Psoas muscle (tissue), 7 donors: ENCODE measurements at regions not wholly inside any gene's neighbourhood (a gene's known extent, or its start where the extent isn't known, plus 50 kb on each side); places are given as distances from the start of the nearest gene placed in this dataset.

Experiments
- ATAC-seq, 4 donors: fragments of 200-7000 bp; cut with Tn5 transposase; one replicate each; pipeline ENCODE4 v1.9.1; 2020; ENCODE audit warnings: moderate library complexity in 3 of 4, mild to moderate bottlenecking in 2 of 4
- DNase-seq, 2 donors: peaks; one replicate each; pipeline ENCODE4 v3.0.0-alpha.2; 2020
- H3K27ac ChIP-seq: fragments of 200-600 bp; one replicate; pipeline ENCODE4 v1.8.0; 2022
- H3K27me3 ChIP-seq, 3 donors: fragments of 200-600 bp in 1 of 3; one replicate each; pipeline versions ENCODE4 v1.6.1 to v1.8.0; 2013 to 2022; ENCODE audit warnings: low read length in 2 of 3, mild to moderate bottlenecking in 2 of 3, moderate library complexity in 1 of 3; ENCODE audit not compliant: insufficient read depth in 3 of 3
- H3K36me3 ChIP-seq, 2 donors: fragments of 200-600 bp in 1 of 2; one replicate each; pipeline versions ENCODE4 v1.6.1 to v1.8.0; 2013 to 2022; ENCODE audit warnings: low read depth in 1 of 2, mild to moderate bottlenecking in 1 of 2, moderate library complexity in 1 of 2; ENCODE audit not compliant: insufficient read depth in 1 of 2
- H3K4me1 ChIP-seq: fragments of 200-600 bp; one replicate; pipeline ENCODE4 v1.8.0; 2022
- H3K4me3 ChIP-seq: fragments of 200-600 bp; one replicate; pipeline ENCODE4 v1.8.0; 2022; ENCODE audit warnings: mild to moderate bottlenecking
- H3K9me3 ChIP-seq: fragments of 200-600 bp; one replicate; pipeline ENCODE4 v1.8.0; 2022
- CTCF ChIP-seq: fragments of 200-600 bp; IDR thresholded peaks from one replicate; pipeline ENCODE4 v1.8.0; 2022; ENCODE audit warnings: antibody characterized with exemption
- WGBS, 3 donors: extraction: QIAGEN DNeasy Blood & Tissue Kit; methylation state at CpG; one replicate each; pipeline versions ENCODE4 v1.1.6 to v1.1.7; 2013; 5-methylcytosine and 5-hydroxymethylcytosine counted together
- intact Hi-C, 2 donors: fragments of 100-400 bp; cut with DNase I; formaldehyde crosslinking; loops; one replicate each; pipeline versions ENCODE4 v1.11.0 to v1.14.2; 2022
- donor health status: healthy with polysubstance abuse.
- donor health status: DM: no; HTN: no; CAD: no; lungs with moderate emphysema.
- donor health status: Bipolar disorder and iron deficiency.
- donor health status: healthy.
- donor health status: DM: yes; HTN: yes; CAD: no.
- donor health status: DM: no; HTN: no; CAD: no.
- donor health status: DM: yes; HTN: yes; CAD: no.

GRCh38 chr13:50357136-50357535 is 341.9 kb downstream of the KCNRG start:
- intact Hi-C loops = no loop called here
- no peaks in the 10 kb centered on the region for H3K27me3 ChIP-seq
- no peaks in the 10 kb centered on the region for H3K36me3 ChIP-seq
- DNase-seq (no peak), ATAC-seq (no peak)
- TF ChIP-seq CTCF = no peak
- no peak overlapping the region for H3K27ac ChIP-seq
- peaks cover 9% of the 10 kb centered on the region for H3K4me1 ChIP-seq
- no peaks in the 10 kb centered on the region for H3K9me3 ChIP-seq
- no peak overlapping the region for H3K4me3 ChIP-seq

GRCh38 chr13:50357586-50358118 is 342.4 kb downstream of the KCNRG start:
- ATAC-seq (peak; percentile 57 to 78 (median 69)), DNase-seq (no peak)
- Histone ChIP-seq H3K4me1 (peaks cover 9% of the 10 kb centered on the region), H3K27me3 (no peaks in the 10 kb centered on the region), H3K27ac (peak overlapping the region; percentile 23), H3K4me3 (no peak overlapping the region), H3K36me3 (no peaks in the 10 kb centered on the region), H3K9me3 (no peaks in the 10 kb centered on the region)
- 24 to 32% (median 30%) methylated on average over 9 of the region's 9 CpGs for WGBS, 3 donors
- intact Hi-C loops = no loop called here
- no peak for TF ChIP-seq CTCF

DNA sequence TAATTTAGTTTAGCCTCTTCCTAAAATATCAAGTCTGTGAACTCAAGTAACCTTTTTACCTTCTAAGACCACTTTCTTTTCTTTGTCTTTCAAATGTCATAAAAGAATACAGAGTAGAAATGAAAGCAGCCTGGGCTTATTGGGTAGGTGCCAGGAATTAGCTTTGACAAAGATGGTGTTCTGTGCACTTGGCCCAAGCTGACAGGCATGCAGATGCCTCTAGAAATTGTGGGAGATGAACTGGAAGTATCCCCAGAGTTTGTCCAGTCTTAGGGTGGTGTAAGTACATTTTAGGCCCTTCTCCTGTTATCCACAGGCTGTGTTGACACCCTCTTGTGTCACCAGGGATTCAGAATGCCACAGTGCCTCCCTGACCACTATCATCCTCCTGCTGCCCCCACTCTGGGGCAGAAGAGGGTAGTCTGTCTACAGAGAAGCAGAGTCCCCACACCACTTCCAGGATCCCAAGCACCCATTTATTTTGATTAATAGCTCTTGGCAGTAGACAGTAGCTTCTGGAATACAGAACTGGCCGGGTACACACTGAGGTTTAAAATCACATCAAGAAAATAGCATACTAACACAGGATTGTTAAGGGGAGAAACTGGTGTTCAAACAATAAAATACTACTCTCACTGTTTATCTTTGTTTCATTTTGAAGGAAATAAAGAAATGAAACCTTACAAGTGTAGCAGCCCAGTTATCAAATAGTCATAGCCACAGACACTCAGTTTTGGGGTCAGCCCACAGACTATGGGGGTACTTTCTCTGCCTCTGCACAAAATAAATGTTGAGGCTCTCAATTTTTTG is 343.2 kb downstream of the KCNRG start:
- no peak for DNase-seq
- Histone ChIP-seq H3K4me3 (no peak overlapping the region), H3K27me3 (no peaks in the 10 kb centered on the region), H3K36me3 (no peaks in the 10 kb centered on the region), H3K4me1 (peaks cover 9% of the 10 kb centered on the region), H3K27ac (peak overlapping the region; percentile 23), H3K9me3 (no peaks in the 10 kb centered on the region)
- 18 to 50% (median 23%) methylated on average over 1 of the region's 1 CpG for WGBS, 3 donors
- intact Hi-C loops = no loop called here
- no peak for TF ChIP-seq CTCF
- peak in 3 of 4 donors; percentile 15 to 24 (median 24) for ATAC-seq

- intact Hi-C loops = no loop called here
- no peak for DNase-seq
- H3K4me1 ChIP-seq = peaks cover 9% of the 10 kb centered on the region
- H3K4me3 ChIP-seq = no peak overlapping the region
- TF ChIP-seq CTCF = no peak
- H3K27me3 ChIP-seq = no peaks in the 10 kb centered on the region
- 93 to 97% (median 95%) methylated on average over 3 of the region's 3 CpGs for WGBS, 3 donors
- no peaks in the 10 kb centered on the region for H3K9me3 ChIP-seq
- H3K36me3 ChIP-seq = no peaks in the 10 kb centered on the region
- ATAC-seq = no peak
- no peak overlapping the region for H3K27ac ChIP-seq
These were observed 343.8 kb downstream of the KCNRG start for GRCh38 chr13:50359041-50359367.

DNA sequence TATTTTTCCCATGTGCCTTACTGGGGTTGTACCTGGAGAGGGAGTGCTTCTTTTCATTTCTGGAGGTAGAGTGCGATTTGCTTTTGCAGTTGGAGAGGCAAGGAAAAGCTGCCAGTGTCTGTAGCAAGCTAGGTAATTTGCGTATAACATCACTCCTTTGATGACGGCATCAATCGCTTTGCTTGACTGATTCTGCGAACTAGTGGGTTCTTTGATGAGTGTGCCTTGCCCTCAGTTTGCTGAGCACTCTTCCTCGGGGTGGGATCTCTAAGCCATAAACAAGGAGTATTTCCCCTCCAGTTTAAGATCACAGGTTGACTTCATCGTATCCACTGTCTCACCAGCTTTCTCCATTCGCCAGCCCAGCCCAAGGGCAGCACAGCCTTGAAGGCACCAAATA is 344.5 kb downstream of the KCNRG start:
- Histone ChIP-seq H3K9me3 (no peaks in the 10 kb centered on the region), H3K4me3 (no peak overlapping the region), H3K4me1 (peaks cover 9% of the 10 kb centered on the region), H3K27ac (no peak overlapping the region), H3K36me3 (no peaks in the 10 kb centered on the region), H3K27me3 (no peaks in the 10 kb centered on the region)
- intact Hi-C loops = no loop called here
- no peak for TF ChIP-seq CTCF
- DNase-seq (no peak), ATAC-seq (no peak)
- 89 to 91% (median 90%) methylated on average over 8 of the region's 8 CpGs for WGBS, 3 donors
